OCI-LY7 (cell line): ENCODE measurements at regions not wholly inside any gene's neighbourhood (a gene's known extent, or its start where the extent isn't known, plus 50 kb on each side); places are given as distances from the start of the nearest gene placed in this dataset.
"Not testable (repeated sequence)": the region's sequence is repeated elsewhere in the genome, so short reads cannot be mapped to it uniquely, and the experiment has no call there.

Experiments used
- BruUV-seq: library from RNA; stranded (reverse); fragments of 400-500 nt; replicated peaks from 2 replicates; lab custom pipeline; 2021; lab: Mats Ljungman, UMichigan
- CTCF ChIA-PET: fragments of 300-600 bp; sonication (Branson Sonifier 250); formaldehyde crosslinking; loops from one replicate; lab custom pipeline; 2022; ENCODE audit warnings: antibody characterized with exemption; ENCODE audit not compliant: unreplicated experiment; lab: Charles Lee
- POLR2A ChIA-PET: fragments of 300-600 bp; sonication (Branson Sonifier 250); formaldehyde crosslinking; loops from one replicate; lab custom pipeline; 2022; ENCODE audit warnings: antibody characterized with exemption; lab: Charles Lee
- DNase-seq: peaks from one replicate; pipeline ENCODE4 v3.0.0-alpha.2; 2015; ENCODE audit warnings: low spot score
- H2AFZ ChIP-seq: fragments of 200-600 bp; sonication (generic), shearing (Covaris generic); 2 replicates; pipeline ENCODE4 v1.6.1; 2014; ENCODE audit warnings: mild to moderate bottlenecking, antibody characterized with exemption, low read length, moderate library complexity
- H3K27ac ChIP-seq: fragments of 200-600 bp; sonication (generic); 2 replicates; pipeline ENCODE4 v1.5.1; 2014; ENCODE audit warnings: mixed run types, low read depth, mild to moderate bottlenecking, moderate library complexity, low read length, inconsistent platforms; ENCODE audit not compliant: poor library complexity, severe bottlenecking
- H3K36me3 ChIP-seq: fragments of 200-600 bp; sonication (generic); 2 replicates; pipeline ENCODE4 v1.6.1; 2014; ENCODE audit warnings: mild to moderate bottlenecking, antibody characterized with exemption, low read length, moderate library complexity, mixed read lengths; ENCODE audit not compliant: insufficient read depth
- H3K4me1 ChIP-seq: fragments of 200-600 bp; sonication (generic); 2 replicates; pipeline ENCODE4 v1.5.1; 2014; ENCODE audit warnings: mild to moderate bottlenecking, low read length; ENCODE audit not compliant: insufficient read depth, poor library complexity, severe bottlenecking
- H3K4me2 ChIP-seq: fragments of 200-600 bp; sonication (generic); 2 replicates; pipeline ENCODE4 v1.6.1; 2014; ENCODE audit warnings: mild to moderate bottlenecking, low read length
- H3K4me3 ChIP-seq: fragments of 200-600 bp; sonication (generic); 2 replicates; pipeline ENCODE4 v1.5.1; 2014; ENCODE audit warnings: mild to moderate bottlenecking, low read depth, low read length; ENCODE audit not compliant: poor library complexity, severe bottlenecking
- H3K79me2 ChIP-seq: fragments of 200-600 bp; sonication (generic); 2 replicates; pipeline ENCODE4 v1.6.1; 2016; ENCODE audit warnings: low read depth, mild to moderate bottlenecking, low read length, moderate library complexity, mixed read lengths; ENCODE audit not compliant: insufficient read depth
- H3K9me2 ChIP-seq: fragments of 200-600 bp; sonication (generic); 2 replicates; pipeline ENCODE4 v1.6.1; 2016; ENCODE audit warnings: mild to moderate bottlenecking, low read length, mixed read lengths; ENCODE audit not compliant: insufficient read depth
- H3K9me3 ChIP-seq: fragments of 200-600 bp; sonication (generic); 2 replicates; pipeline ENCODE4 v1.6.1; 2014; ENCODE audit warnings: mild to moderate bottlenecking, mixed run types, low read length, mixed read lengths
- H4K20me1 ChIP-seq: fragments of 200-600 bp; sonication (generic); 2 replicates; pipeline ENCODE4 v1.6.1; 2014; ENCODE audit warnings: mild to moderate bottlenecking, antibody characterized with exemption, low read length, moderate library complexity, mixed read lengths; ENCODE audit not compliant: insufficient read depth
- EZH2phosphoT487 ChIP-seq: fragments of 200-600 bp; sonication (generic); IDR thresholded peaks from 2 replicates; pipeline ENCODE4 v1.6.1; 2018; ENCODE audit warnings: low read depth, borderline replicate concordance, mild to moderate bottlenecking, mixed run types, antibody characterized with exemption, low read length, moderate library complexity, mixed read lengths
- intact Hi-C: fragments of 100-400 bp; cut with micrococcal nuclease; formaldehyde crosslinking; loops from one replicate; pipeline ENCODE4 v1.10.0; 2022; ENCODE audit not compliant: unreplicated experiment
- TF ChIP-seq, protein P1 (sequence below): fragments of 200-600 bp; sonication (generic); conservative IDR thresholded peaks from 2 replicates; pipeline ENCODE4 v1.5.1; 2014; ENCODE audit warnings: mild to moderate bottlenecking, antibody characterized with exemption, low read length, moderate library complexity, mixed read lengths

DNA sequence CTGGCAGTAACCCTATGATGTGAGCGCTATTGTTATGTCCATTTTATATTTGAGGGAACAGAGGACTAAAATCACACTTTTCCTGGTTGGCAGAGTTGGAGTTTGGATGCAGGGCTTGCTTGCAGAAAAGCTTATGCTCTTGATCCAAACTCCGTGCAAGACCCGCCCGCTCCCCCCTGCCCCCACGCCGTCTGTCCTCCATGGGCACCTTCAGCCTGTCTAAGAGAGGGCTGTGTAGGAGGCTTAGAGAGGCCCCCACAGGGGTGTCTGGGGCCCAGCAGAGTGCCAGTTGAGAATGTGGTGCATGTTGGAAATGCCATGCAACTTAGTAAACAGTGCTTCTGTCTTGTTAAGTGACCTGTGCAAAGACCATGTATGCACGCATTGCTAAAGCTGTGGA, 170.5 kb upstream of the NPY start:
- no peak overlapping the region for H3K4me2 ChIP-seq

DNA sequence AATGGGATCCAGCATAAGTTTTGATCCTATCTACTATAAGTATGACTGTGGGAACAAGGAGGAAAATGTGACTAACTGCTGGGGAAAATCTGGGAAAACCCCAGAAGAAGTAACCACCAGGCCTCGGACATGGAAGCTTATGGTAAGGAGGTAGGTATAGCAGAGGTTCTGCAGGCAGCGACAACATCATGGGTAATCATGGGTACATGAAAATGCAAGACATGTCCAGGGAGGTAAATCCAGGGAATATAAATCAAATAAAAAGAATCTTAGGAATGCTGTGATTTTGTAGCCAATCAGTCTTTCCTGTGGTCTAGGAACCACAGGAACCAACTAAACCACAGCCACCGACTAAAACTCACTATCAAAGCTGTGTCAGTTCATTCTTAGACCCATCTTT, 168.3 kb upstream of the NPY start:
- no peak for DNase-seq
- Histone ChIP-seq H3K4me2 (no peak overlapping the region), H3K4me1 (no peaks in the 10 kb centered on the region), H4K20me1 (no peaks in the 10 kb centered on the region), H2AFZ (no peak overlapping the region), H3K79me2 (no peaks in the 10 kb centered on the region), H3K4me3 (no peak overlapping the region), H3K9me2 (no peaks in the 10 kb centered on the region), H3K36me3 (no peaks in the 10 kb centered on the region), H3K9me3 (no peaks in the 10 kb centered on the region), H3K27ac (no peak overlapping the region)
- CTCF ChIA-PET = no interaction called here
- TF ChIP-seq, protein P1, sequence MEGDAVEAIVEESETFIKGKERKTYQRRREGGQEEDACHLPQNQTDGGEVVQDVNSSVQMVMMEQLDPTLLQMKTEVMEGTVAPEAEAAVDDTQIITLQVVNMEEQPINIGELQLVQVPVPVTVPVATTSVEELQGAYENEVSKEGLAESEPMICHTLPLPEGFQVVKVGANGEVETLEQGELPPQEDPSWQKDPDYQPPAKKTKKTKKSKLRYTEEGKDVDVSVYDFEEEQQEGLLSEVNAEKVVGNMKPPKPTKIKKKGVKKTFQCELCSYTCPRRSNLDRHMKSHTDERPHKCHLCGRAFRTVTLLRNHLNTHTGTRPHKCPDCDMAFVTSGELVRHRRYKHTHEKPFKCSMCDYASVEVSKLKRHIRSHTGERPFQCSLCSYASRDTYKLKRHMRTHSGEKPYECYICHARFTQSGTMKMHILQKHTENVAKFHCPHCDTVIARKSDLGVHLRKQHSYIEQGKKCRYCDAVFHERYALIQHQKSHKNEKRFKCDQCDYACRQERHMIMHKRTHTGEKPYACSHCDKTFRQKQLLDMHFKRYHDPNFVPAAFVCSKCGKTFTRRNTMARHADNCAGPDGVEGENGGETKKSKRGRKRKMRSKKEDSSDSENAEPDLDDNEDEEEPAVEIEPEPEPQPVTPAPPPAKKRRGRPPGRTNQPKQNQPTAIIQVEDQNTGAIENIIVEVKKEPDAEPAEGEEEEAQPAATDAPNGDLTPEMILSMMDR = no peak
- no peak for TF ChIP-seq EZH2phosphoT487
- POLR2A ChIA-PET = interaction anchor here (0.8 kb wide), 1 partner anchor 12 kb away, joined by 3 read pairs; no protein-coding TSS in a partner anchor
- no TSS peak for BruUV-seq
- intact Hi-C loops = no loop called here

More for the DNA sequence above, 170.5 kb upstream of the NPY start:
- H3K9me3 ChIP-seq = no peaks in the 10 kb centered on the region
- H3K4me1 ChIP-seq = no peaks in the 10 kb centered on the region
- ChIA-PET CTCF (no interaction called here), POLR2A (no interaction called here)
- BruUV-seq = no TSS peak
- H3K9me2 ChIP-seq = no peaks in the 10 kb centered on the region
- no peaks in the 10 kb centered on the region for H4K20me1 ChIP-seq
- no peak overlapping the region for H3K27ac ChIP-seq
- H2AFZ ChIP-seq = no peak overlapping the region
- intact Hi-C loops = no loop called here
- TF ChIP-seq, protein P1 = no peak
- no peak for TF ChIP-seq EZH2phosphoT487
- no peak for DNase-seq
- no peaks in the 10 kb centered on the region for H3K79me2 ChIP-seq
- no peak overlapping the region for H3K4me3 ChIP-seq
- H3K36me3 ChIP-seq = no peaks in the 10 kb centered on the region

DNA sequence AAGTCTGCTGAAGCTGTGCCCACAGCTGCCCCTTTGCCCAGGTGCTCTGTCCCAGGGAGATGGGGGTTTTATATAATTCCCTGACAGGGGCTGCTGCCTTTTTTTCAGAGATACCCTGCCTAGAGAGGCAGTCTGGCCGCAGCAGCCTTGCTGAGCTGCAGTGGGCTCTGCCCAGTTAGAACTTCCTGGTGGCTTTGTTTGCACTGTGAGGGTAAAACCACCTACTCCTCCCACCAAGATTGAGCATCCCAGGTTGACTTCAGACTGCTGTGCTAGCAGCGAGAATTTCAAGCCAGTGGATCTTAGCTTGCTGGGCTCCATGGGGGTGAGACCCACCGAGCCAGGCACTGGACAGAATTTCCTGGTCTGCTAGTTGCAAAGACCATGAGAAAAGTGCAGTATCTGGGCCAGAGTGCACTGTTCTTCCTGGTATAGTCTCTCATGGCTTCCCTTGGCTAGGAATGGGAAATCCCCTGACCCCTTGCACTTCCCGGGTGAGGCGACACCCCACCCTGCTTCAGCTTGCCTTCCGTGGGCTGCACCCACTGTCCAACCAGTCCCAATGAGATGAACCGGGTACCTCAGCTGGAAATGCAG, 166.0 kb upstream of the NPY start:
- H3K4me1 ChIP-seq, H3K36me3 ChIP-seq, H3K4me2 ChIP-seq, BruUV-seq, CTCF ChIA-PET, H4K20me1 ChIP-seq, H3K27ac ChIP-seq, H2AFZ ChIP-seq, H3K9me2 ChIP-seq, DNase-seq, intact Hi-C loops, H3K9me3 ChIP-seq, H3K4me3 ChIP-seq, H3K79me2 ChIP-seq: not testable (repeated sequence)
- POLR2A ChIA-PET = interaction anchor here (0.5 kb wide), 1 partner anchor 642 kb away, joined by 4 read pairs; no protein-coding TSS in a partner anchor
